MCF 10A (cell line): ENCODE measurements at regions not wholly inside any gene's neighbourhood (a gene's known extent, or its start where the extent isn't known, plus 50 kb on each side); places are given as distances from the start of the nearest gene placed in this dataset.

Experiments used
- BruUV-seq: library from RNA; stranded (reverse); fragments of 400-500 nt; replicated peaks from 2 replicates; lab custom pipeline; 2021; lab: Mats Ljungman, UMichigan
- CTCF ChIA-PET: fragments of 300-600 bp; sonication (Branson Sonifier 250); formaldehyde crosslinking; extraction: SDS; loops from one replicate; lab custom pipeline; 2021; ENCODE audit warnings: antibody characterized with exemption, inconsistent platforms; lab: Yijun Ruan, JAX
- POLR2A ChIA-PET: fragments of 300-600, 350-650 bp; sonication (Branson Sonifier 250); formaldehyde crosslinking; extraction: SDS; loops from one replicate; lab custom pipeline; 2020; ENCODE audit warnings: antibody characterized with exemption, inconsistent platforms; lab: Yijun Ruan, JAX
- DNase-seq: peaks from one replicate; pipeline ENCODE4 v3.0.0-alpha.2; 2018; ENCODE audit not compliant: unreplicated experiment
- H3K27ac Mint-ChIP-seq: one replicate; pipeline ENCODE4 v1.8.0; 2022; ENCODE audit warnings: mild to moderate bottlenecking, low read depth, mixed read lengths; ENCODE audit not compliant: unreplicated experiment
- H3K27me3 Mint-ChIP-seq: one replicate; pipeline ENCODE4 v1.8.0; 2022; ENCODE audit warnings: mixed read lengths; ENCODE audit not compliant: insufficient read depth, unreplicated experiment
- H3K36me3 Mint-ChIP-seq: one replicate; pipeline ENCODE4 v1.8.0; 2022; ENCODE audit warnings: mild to moderate bottlenecking, moderate library complexity, mixed read lengths; ENCODE audit not compliant: insufficient read depth, unreplicated experiment
- H3K4me1 Mint-ChIP-seq: one replicate; pipeline ENCODE4 v1.8.0; 2022; ENCODE audit warnings: mixed read lengths; ENCODE audit not compliant: insufficient read depth, unreplicated experiment
- H3K4me3 Mint-ChIP-seq: one replicate; pipeline ENCODE4 v1.8.0; 2022; ENCODE audit warnings: mild to moderate bottlenecking, moderate library complexity, mixed read lengths; ENCODE audit not compliant: unreplicated experiment
- H3K9me3 Mint-ChIP-seq: one replicate; pipeline ENCODE4 v1.8.0; 2022; ENCODE audit warnings: mixed read lengths; ENCODE audit not compliant: unreplicated experiment
- intact Hi-C: fragments of 100-400 bp; cut with micrococcal nuclease; formaldehyde crosslinking; loops from 2 replicates; pipeline ENCODE4 v1.14.1; 2022
- TF ChIP-seq, protein P1 (sequence below): fragments of 200-600 bp; IDR thresholded peaks from one replicate; pipeline ENCODE4 v1.8.0; 2022; ENCODE audit warnings: antibody characterized with exemption, mild to moderate bottlenecking; ENCODE audit not compliant: unreplicated experiment

DNA sequence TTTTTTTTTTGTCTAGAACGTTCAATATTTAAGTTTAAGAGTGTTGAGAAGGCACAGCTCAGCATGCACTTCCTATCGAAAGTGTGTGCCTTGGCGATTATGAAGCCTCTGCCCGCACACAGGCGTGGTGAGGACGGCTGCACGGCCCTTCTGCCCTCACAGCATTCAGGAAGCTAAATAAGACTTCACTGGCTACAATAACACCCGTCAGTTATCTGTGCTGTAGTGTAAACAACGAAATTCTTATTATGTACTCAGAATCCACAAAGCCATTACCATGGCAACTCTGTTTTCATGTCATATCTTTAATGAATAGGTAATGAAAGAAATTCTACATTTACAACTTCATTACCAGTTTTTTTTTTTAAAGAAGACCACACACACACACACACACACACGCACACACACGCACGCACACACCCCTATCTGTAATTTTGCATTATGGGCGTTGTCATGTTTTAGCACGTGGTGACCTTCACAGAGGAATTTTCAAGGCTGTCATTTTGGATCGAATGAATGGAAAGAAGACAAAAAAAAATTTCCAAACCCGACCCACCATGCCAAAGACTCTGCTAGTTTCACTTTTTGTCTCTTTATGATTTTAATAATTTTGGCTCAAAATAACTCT, 254.8 kb upstream of the CTBP2 start:
- intact Hi-C loops: no loop called here
- Mint-ChIP-seq H3K4me3 (no peak overlapping the region), H3K27ac (no peak overlapping the region), H3K9me3 (no peaks in the 10 kb centered on the region), H3K36me3 (no peaks in the 10 kb centered on the region), H3K4me1 (no peaks in the 10 kb centered on the region), H3K27me3 (peaks cover 10% of the 10 kb centered on the region)
- CTCF ChIA-PET: interaction anchor here (0.6 kb wide), 1 partner anchor 570 kb away, joined by 3 read pairs; no protein-coding TSS in a partner anchor
- BruUV-seq: no TSS peak
- TF ChIP-seq, protein P1, sequence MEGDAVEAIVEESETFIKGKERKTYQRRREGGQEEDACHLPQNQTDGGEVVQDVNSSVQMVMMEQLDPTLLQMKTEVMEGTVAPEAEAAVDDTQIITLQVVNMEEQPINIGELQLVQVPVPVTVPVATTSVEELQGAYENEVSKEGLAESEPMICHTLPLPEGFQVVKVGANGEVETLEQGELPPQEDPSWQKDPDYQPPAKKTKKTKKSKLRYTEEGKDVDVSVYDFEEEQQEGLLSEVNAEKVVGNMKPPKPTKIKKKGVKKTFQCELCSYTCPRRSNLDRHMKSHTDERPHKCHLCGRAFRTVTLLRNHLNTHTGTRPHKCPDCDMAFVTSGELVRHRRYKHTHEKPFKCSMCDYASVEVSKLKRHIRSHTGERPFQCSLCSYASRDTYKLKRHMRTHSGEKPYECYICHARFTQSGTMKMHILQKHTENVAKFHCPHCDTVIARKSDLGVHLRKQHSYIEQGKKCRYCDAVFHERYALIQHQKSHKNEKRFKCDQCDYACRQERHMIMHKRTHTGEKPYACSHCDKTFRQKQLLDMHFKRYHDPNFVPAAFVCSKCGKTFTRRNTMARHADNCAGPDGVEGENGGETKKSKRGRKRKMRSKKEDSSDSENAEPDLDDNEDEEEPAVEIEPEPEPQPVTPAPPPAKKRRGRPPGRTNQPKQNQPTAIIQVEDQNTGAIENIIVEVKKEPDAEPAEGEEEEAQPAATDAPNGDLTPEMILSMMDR: no peak
- POLR2A ChIA-PET: no interaction called here
- DNase-seq: no peak

GRCh38 chr10:125411724-125412123, 251.4 kb upstream of the CTBP2 start:
- H3K4me3 Mint-ChIP-seq: no peak overlapping the region
- H3K27me3 Mint-ChIP-seq: no peaks in the 10 kb centered on the region
- ChIA-PET CTCF (no interaction called here), POLR2A (no interaction called here)
- no TSS peak for BruUV-seq
- no peaks in the 10 kb centered on the region for H3K36me3 Mint-ChIP-seq
- peak; percentile 88 for DNase-seq
- intact Hi-C loops: no loop called here
- TF ChIP-seq, protein P1: no peak
- no peaks in the 10 kb centered on the region for H3K9me3 Mint-ChIP-seq
- H3K27ac Mint-ChIP-seq: no peak overlapping the region
- H3K4me1 Mint-ChIP-seq: peaks cover 9% of the 10 kb centered on the region

DNA sequence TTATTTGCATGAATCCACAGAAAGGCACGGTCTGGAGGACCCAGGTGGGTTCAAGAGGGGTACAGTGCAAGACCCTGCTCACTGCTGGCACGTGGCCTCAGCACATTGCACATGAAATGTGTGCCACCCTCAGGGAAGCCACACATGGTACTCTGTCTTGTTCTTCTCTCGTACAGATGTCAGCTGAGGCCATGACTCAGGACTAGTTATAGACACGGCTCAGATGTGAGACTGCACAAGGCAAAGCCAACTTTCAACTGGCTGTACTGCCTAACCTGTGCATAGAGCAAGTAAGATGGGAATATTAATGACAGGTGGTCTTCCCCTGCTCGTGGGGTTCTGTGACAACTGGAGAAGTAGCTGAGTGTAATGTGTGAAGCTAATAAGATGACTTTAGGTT, 249.4 kb upstream of the CTBP2 start:
- Mint-ChIP-seq H3K4me3 (no peak overlapping the region), H3K27ac (no peak overlapping the region), H3K36me3 (no peaks in the 10 kb centered on the region), H3K27me3 (no peaks in the 10 kb centered on the region), H3K9me3 (no peaks in the 10 kb centered on the region), H3K4me1 (peaks cover 15% of the 10 kb centered on the region)
- intact Hi-C loops: no loop called here
- ChIA-PET CTCF (interaction anchor here (0.6 kb wide), 1 partner anchor 80 kb away, joined by 3 read pairs; no protein-coding TSS in a partner anchor), POLR2A (no interaction called here)
- TF ChIP-seq, protein P1: no peak
- no TSS peak for BruUV-seq
- DNase-seq: no peak

GRCh38 chr10:125407557-125407956, 247.2 kb upstream of the CTBP2 start:
- CTCF ChIA-PET: interaction anchor here (0.7 to 1.6 kb wide), 2 partner anchors 9 to 25 kb away, joined by 3 to 4 read pairs; no protein-coding TSS in a partner anchor

More at GRCh38 chr10:125407557-125407956, 247.2 kb upstream of the CTBP2 start:
- H3K9me3 Mint-ChIP-seq: peaks cover 15% of the 10 kb centered on the region
- TF ChIP-seq, protein P1: no peak
- H3K4me1 Mint-ChIP-seq: peaks cover 15% of the 10 kb centered on the region
- intact Hi-C loops: no loop called here
- no TSS peak for BruUV-seq
- POLR2A ChIA-PET: interaction anchor here (0.7 to 2.5 kb wide), 5 partner anchors 11 to 397 kb away, joined by 3 to 7 read pairs (median 4); no protein-coding TSS in a partner anchor
- no peaks in the 10 kb centered on the region for H3K27me3 Mint-ChIP-seq
- no peak overlapping the region for H3K4me3 Mint-ChIP-seq
- peak overlapping the region; percentile 72 for H3K27ac Mint-ChIP-seq
- no peaks in the 10 kb centered on the region for H3K36me3 Mint-ChIP-seq
- peak; percentile 67 for DNase-seq
